PFSK-1 (cell line): ENCODE measurements at regions not wholly inside any gene's neighbourhood (a gene's known extent, or its start where the extent isn't known, plus 50 kb on each side); places are given as distances from the start of the nearest gene placed in this dataset.

Experiments used
- FOXP2 ChIP-seq: optimal IDR thresholded peaks from 2 replicates; pipeline ENCODE3; 2011; ENCODE audit warnings: borderline replicate concordance, control low read depth, inconsistent platforms; ENCODE audit not compliant: insufficient read depth; ENCODE audit errors: extremely low read length, extremely low read depth
- POLR2AphosphoS5 ChIP-seq: IDR thresholded peaks from 2 replicates; pipeline ENCODE4 v1.6.1; 2012; ENCODE audit warnings: low read depth, mild to moderate bottlenecking, control low read depth, low read length, moderate library complexity
- REST ChIP-seq, 2 experiments: IDR thresholded peaks; 2 replicates each; pipeline versions ENCODE4 v1.6.1 to v1.8.0; 2011 to 2012; ENCODE audit warnings: low read depth in 2 of 2, low read length in 2 of 2, control low read depth in 1 of 2, inconsistent platforms in 1 of 2, mild to moderate bottlenecking in 1 of 2, moderate library complexity in 1 of 2; ENCODE audit not compliant: insufficient read depth in 1 of 2
- SIN3A ChIP-seq: IDR thresholded peaks from 2 replicates; pipeline ENCODE4 v1.6.1; 2012; ENCODE audit warnings: mild to moderate bottlenecking, low read length, moderate library complexity, borderline replicate concordance; ENCODE audit not compliant: insufficient read depth
- TAF1 ChIP-seq: IDR thresholded peaks from 2 replicates; pipeline ENCODE4 v1.6.1; 2012; ENCODE audit warnings: low read length, control low read depth, borderline replicate concordance; ENCODE audit not compliant: insufficient read depth

DNA sequence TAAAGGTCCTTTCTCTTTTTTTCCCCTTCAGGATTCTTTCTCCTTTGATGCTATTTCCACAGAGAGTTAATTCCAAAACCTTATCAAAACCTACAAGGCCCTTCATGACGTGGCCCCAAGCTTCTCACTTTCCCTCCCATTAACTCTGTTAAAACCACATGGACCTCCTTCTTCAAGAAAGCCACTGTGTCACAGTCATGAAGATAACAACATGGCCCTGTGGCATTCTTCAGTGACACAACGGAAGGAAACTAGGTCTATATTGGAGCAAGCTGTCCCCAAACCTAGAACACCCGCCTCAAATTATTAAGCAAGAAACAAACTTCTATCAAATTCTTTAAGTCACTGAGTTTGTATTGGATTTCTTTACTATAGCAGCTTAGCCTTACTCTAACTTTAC lies 611.1 kb downstream of the NUF2 start:
- no peak for TF ChIP-seq TAF1
- TF ChIP-seq POLR2AphosphoS5: no peak

DNA sequence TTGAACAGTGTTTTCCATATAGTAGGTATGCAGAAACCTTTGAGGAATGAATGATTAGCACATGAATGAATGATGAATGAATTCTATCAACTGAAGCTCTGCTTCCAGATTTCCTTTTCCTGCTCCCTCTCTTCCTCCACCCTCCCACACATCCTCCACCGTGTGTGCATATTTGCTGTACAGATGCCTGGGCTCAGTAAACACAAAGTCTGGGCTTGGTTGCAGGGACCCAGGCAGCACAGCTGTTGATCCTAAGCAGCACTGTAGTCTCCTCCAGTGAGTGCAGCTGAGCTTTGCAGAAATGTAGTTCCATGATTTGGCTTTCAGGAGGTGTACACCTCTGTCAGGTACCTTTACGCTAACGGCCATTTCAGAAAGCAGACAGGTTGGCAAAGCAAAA lies 611.7 kb downstream of the NUF2 start:
- TF ChIP-seq FOXP2 (peak; percentile 64), POLR2AphosphoS5 (no peak)

GRCh38 chr1:163935738-163936374 lies 614.1 kb downstream of the NUF2 start:
- TF ChIP-seq TAF1 (no peak), REST (IDR thresholded peaks at IDR 0.05; ENCODE audit: insufficient read depth in 1 of 2, low read depth in 2 of 2, low read length in 2 of 2) (no peak), FOXP2 (no peak), SIN3A (no peak), POLR2AphosphoS5 (no peak)

DNA sequence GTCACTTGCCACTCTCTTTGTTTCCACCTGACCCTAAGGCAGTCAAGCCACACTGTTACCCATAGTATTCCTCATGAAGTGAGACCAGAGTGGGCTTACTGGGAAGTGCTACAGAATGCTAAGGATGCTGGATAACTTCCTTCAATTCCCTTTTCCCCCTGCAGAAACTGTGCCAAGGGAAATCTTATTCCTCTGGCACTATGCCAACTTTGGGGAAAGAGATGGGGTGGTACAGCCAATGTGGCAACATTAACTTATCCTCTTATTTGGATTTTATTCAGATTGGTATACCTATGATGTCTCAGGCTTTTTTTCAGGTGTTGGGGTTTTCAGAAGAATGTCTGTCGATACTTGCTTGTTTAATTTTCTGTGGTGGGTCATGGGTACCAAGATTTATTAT lies 599.4 kb upstream of the PBX1 start:
- TF ChIP-seq REST (IDR thresholded peaks at IDR 0.05; ENCODE audit: insufficient read depth in 1 of 2, low read depth in 2 of 2, low read length in 2 of 2) (no peak), SIN3A (no peak), POLR2AphosphoS5 (no peak), FOXP2 (no peak), TAF1 (no peak)

DNA sequence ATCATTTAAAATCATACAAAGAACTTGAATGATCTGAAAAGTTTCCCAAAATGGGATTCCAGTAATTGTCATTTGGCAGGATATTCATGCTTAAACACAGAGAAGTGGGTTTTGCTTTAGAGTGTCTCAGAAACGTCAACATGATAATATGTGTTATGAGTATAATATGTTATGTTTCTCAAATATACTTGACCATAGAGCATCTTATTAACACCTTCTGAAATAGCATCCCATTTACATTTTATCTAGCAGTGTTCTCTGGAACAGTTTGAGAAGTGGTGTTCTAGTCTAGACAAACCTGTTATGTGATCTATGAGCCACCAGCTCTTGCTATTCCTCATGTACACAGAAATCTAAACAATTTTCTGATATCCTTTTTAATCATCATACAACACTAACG lies 588.8 kb upstream of the PBX1 start:
- TF ChIP-seq FOXP2 (no peak), POLR2AphosphoS5 (no peak), TAF1 (no peak), SIN3A (no peak), REST (IDR thresholded peaks at IDR 0.05; ENCODE audit: insufficient read depth in 1 of 2, low read depth in 2 of 2, low read length in 2 of 2) (no peak)

DNA sequence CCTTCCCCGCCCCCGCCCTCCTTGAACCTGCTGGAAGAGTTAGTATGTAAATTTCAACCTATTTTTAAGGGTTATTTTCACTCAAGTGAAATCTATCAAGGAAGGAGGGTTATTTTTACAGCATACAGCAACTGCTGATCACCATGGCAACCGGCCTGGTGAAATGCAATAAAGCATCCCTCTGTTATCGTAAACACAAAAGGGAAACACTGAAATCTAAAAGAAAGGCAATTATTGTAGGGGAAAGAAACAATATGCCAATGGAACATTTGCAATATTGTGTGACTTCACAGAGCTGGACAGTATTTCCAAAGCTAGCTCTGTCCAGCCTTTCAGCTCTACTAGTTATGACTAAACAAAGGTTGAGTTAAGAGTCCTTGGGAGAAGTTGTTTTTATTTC lies 588.3 kb upstream of the PBX1 start:
- TF ChIP-seq FOXP2 (no peak), REST (IDR thresholded peaks at IDR 0.05; ENCODE audit: insufficient read depth in 1 of 2, low read depth in 2 of 2, low read length in 2 of 2) (peak; percentile 53 to 86; a peak in 3 of 4 replicates)
